Fibroblast of skin of abdomen (primary cell): ENCODE measurements at regions not wholly inside any gene's neighbourhood (a gene's known extent, or its start where the extent isn't known, plus 50 kb on each side); places are given as distances from the start of the nearest gene placed in this dataset.
"Not testable (repeated sequence)": the region's sequence is repeated elsewhere in the genome, so short reads cannot be mapped to it uniquely, and the experiment has no call there.

ENCODE experiments used
- DNase-seq: peaks from one replicate; pipeline ENCODE4 v3.0.0-alpha.2; 2013

DNA sequence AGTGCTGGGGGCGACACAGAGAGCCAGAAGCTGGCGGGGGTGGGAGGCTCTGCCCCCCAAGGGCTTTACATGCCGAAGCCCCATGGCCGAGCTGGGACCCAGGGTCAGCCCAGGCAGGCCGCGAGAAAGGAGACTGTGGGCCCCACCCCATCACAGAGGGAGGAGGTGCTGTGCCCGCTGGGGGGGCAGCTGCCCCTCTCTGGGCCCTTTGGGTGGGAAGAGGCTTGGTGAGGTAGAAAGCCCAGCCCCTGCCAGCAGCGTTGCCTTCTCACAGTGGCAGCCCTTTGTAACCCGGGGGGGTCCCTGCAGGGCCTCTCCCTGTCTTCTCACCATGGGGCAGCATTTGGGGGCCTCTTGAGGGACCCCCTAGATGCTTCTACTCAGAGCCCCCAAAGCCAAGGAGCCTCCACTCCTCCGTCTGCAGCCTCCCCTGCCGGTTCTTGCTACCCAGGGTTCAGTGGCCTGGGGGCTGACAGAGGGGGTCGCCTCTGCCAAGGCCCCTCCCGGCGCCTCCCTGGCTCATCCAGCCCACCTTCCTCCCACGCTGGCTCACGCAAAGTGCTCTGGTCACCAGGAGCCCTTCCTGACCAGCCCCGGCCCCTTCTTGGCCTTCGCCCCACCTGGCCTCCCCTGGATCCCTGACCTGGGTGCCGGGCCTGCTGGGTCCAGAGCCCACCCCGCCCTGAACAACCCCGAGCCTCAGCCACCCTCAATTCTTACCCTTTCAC lies 2967.9 kb downstream of the RPIA start:
- DNase-seq = not testable (repeated sequence)

DNA sequence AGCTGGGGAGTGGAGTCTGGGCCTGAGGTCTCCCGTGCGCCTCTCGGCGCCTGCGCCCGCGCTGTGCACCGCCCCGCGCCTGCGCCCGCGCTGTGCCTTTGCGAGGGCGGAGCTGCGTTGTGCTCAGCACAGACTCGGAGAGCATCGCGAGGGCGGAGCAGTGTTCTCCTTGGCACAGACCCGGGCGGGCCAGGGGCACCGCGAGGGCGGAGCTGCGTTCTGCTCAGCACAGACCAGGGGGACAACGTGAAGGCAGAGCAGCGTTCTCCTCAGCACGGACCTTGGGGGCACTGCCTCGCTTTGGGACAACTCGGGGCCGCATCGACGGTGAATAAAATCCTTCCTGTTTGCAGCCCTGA lies 2968.4 kb downstream of the RPIA start:
- DNase-seq = peak; percentile 37

DNA sequence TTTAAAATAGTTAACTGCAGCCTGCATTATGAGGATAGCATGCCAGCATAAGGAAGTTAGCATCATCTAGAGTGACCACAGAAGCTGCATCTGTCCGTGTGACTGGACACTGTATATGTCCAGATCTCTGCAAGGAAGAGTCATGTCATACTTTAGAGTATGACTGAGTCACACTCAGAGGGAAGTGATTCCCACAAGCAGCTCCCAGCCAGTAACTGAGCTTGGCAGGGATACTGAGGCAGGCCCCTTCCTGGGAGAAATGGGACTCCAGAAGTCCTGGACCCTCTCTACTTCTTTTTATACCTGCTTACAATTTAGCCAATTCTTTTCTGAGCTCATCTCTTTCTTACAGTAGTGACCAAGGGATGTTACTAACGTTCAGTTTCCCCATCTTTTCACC lies 2975.9 kb downstream of the RPIA start:
- peak; percentile 0 for DNase-seq

DNA sequence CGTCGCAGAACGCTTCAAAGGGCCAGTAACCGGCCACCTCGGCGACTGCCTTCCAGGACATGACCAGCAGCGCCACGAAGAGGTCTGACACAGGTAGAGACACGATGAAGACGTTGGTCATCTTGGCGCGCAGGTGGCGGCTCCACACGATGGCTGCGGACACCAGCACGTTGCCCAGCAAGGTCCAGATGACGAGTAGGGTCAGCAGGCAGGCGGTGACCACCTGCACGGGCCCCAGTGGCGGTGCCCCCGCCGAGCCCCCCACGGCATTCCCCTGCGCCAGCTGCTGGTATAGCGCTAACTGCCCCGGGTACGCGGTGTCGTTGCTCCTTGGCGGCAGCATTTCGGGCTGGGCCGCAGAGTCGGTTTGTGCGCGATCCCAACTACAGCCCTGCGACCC lies 2994.1 kb downstream of the RPIA start:
- DNase-seq = not testable (repeated sequence)

DNA sequence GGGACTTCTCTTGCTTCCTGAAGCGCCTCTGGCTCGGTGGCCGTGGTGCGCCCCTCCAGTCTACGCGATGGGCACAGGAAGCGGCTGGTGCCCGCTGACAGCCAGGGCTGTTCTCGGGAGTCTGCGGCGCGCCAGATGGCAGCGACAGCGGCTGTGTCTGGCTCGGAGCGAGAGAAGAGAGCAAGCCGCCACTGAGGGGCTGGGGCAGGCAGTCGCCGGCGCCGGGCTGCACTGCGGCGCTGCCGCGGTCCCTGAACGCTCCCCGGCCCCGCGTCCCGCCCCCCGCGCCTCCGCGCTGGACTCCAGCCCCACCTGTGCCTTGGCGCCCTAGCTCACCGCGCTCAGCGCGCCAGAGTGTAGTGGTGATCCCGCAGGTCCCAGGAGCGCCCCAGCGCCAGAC lies 2994.6 kb downstream of the RPIA start:
- not testable (repeated sequence) for DNase-seq
